Activated T-helper 2 cell treated with anti-CD3 and anti-CD28 coated beads, Interferon-gamma antibody, Interleukin-2, Interleukin-4, amounts not matched to agents 10 μg/mL and 5 μg/mL and 100 μg/mL, durations not matched to agents 14 hours and 24 hours and 36 hours (primary cell): ENCODE measurements at regions not wholly inside any gene's neighbourhood (a gene's known extent, or its start where the extent isn't known, plus 50 kb on each side); places are given as distances from the start of the nearest gene placed in this dataset.
"Not testable (repeated sequence)": the region's sequence is repeated elsewhere in the genome, so short reads cannot be mapped to it uniquely, and the experiment has no call there.

Source experiments
- DNase-seq: peaks from one replicate; pipeline ENCODE4 v3.0.0; 2021; ENCODE audit warnings: low spot score
- H3K27ac Mint-ChIP-seq: one replicate; pipeline ENCODE4 v1.8.0; 2021; ENCODE audit warnings: mixed read lengths
- H3K27me3 Mint-ChIP-seq: one replicate; pipeline ENCODE4 v1.8.0; 2021; ENCODE audit warnings: low read depth, mixed read lengths
- H3K36me3 Mint-ChIP-seq: one replicate; pipeline ENCODE4 v1.8.0; 2021; ENCODE audit warnings: low read depth, mixed read lengths
- H3K4me1 Mint-ChIP-seq: one replicate; pipeline ENCODE4 v1.8.0; 2021; ENCODE audit warnings: low read depth, mixed read lengths
- H3K4me3 Mint-ChIP-seq: one replicate; pipeline ENCODE4 v1.8.0; 2021; ENCODE audit warnings: low read depth, mild to moderate bottlenecking, moderate library complexity, mixed read lengths
- H3K9me3 Mint-ChIP-seq: one replicate; pipeline ENCODE4 v1.8.0; 2021; ENCODE audit warnings: mixed read lengths
- intact Hi-C: fragments of 100-400 bp; cut with micrococcal nuclease; formaldehyde crosslinking; loops from one replicate; pipeline ENCODE4 v1.15.1; 2023

GRCh38 chr13:78913656-78914055 lies 254.7 kb upstream of the OBI1 start:
- no peaks in the 10 kb centered on the region for H3K4me1 Mint-ChIP-seq
- intact Hi-C loops: no loop called here
- no peaks in the 10 kb centered on the region for H3K36me3 Mint-ChIP-seq

GRCh38 chr13:78910147-78910546 lies 251.2 kb upstream of the OBI1 start:
- Mint-ChIP-seq H3K27me3 (no peaks in the 10 kb centered on the region), H3K27ac (no peak overlapping the region), H3K4me1 (no peaks in the 10 kb centered on the region), H3K36me3 (no peaks in the 10 kb centered on the region), H3K4me3 (no peak overlapping the region), H3K9me3 (no peaks in the 10 kb centered on the region)
- DNase-seq: no peak
- intact Hi-C loops: no loop called here

More at GRCh38 chr13:78913656-78914055, 254.7 kb upstream of the OBI1 start:
- H3K27ac Mint-ChIP-seq: no peak overlapping the region
- no peak overlapping the region for H3K4me3 Mint-ChIP-seq
- H3K9me3 Mint-ChIP-seq: no peaks in the 10 kb centered on the region
- DNase-seq: no peak
- no peaks in the 10 kb centered on the region for H3K27me3 Mint-ChIP-seq

- no peaks in the 10 kb centered on the region for H3K9me3 Mint-ChIP-seq
- DNase-seq: no peak
- H3K27me3 Mint-ChIP-seq: no peaks in the 10 kb centered on the region
- no peak overlapping the region for H3K27ac Mint-ChIP-seq
- H3K4me3 Mint-ChIP-seq: no peak overlapping the region
- no peaks in the 10 kb centered on the region for H3K4me1 Mint-ChIP-seq
- intact Hi-C loops: no loop called here
- H3K36me3 Mint-ChIP-seq: no peaks in the 10 kb centered on the region
Measured at GRCh38 chr13:78909276-78909675, 250.3 kb upstream of the OBI1 start.

GRCh38 chr13:78907006-78907405 lies 248.1 kb upstream of the OBI1 start:
- no peak overlapping the region for H3K27ac Mint-ChIP-seq

GRCh38 chr13:78897200-78897599 lies 238.2 kb upstream of the OBI1 start:
- no peaks in the 10 kb centered on the region for H3K36me3 Mint-ChIP-seq
- H3K4me3 Mint-ChIP-seq: no peak overlapping the region
- DNase-seq: no peak
- H3K9me3 Mint-ChIP-seq: no peaks in the 10 kb centered on the region
- H3K4me1 Mint-ChIP-seq: no peaks in the 10 kb centered on the region
- H3K27me3 Mint-ChIP-seq: no peaks in the 10 kb centered on the region
- intact Hi-C loops: no loop called here
- no peak overlapping the region for H3K27ac Mint-ChIP-seq

More at GRCh38 chr13:78907006-78907405, 248.1 kb upstream of the OBI1 start:
- no peaks in the 10 kb centered on the region for H3K9me3 Mint-ChIP-seq
- intact Hi-C loops: no loop called here
- DNase-seq: no peak
- no peaks in the 10 kb centered on the region for H3K27me3 Mint-ChIP-seq
- no peak overlapping the region for H3K4me3 Mint-ChIP-seq
- H3K4me1 Mint-ChIP-seq: no peaks in the 10 kb centered on the region
- no peaks in the 10 kb centered on the region for H3K36me3 Mint-ChIP-seq

- no peaks in the 10 kb centered on the region for H3K4me1 Mint-ChIP-seq
- H3K9me3 Mint-ChIP-seq: no peaks in the 10 kb centered on the region
- no peak overlapping the region for H3K27ac Mint-ChIP-seq
- H3K4me3 Mint-ChIP-seq: no peak overlapping the region
- DNase-seq: no peak
- H3K27me3 Mint-ChIP-seq: no peaks in the 10 kb centered on the region
- no peaks in the 10 kb centered on the region for H3K36me3 Mint-ChIP-seq
- intact Hi-C loops: no loop called here
Measured at GRCh38 chr13:78884571-78884970, 225.6 kb upstream of the OBI1 start.

GRCh38 chr13:78881751-78882150 lies 222.8 kb upstream of the OBI1 start:
- DNase-seq: no peak
- H3K4me3 Mint-ChIP-seq: no peak overlapping the region
- no peak overlapping the region for H3K27ac Mint-ChIP-seq
- H3K4me1 Mint-ChIP-seq: no peaks in the 10 kb centered on the region
- no peaks in the 10 kb centered on the region for H3K36me3 Mint-ChIP-seq
- intact Hi-C loops: no loop called here
- no peaks in the 10 kb centered on the region for H3K27me3 Mint-ChIP-seq
- H3K9me3 Mint-ChIP-seq: no peaks in the 10 kb centered on the region

GRCh38 chr13:78881054-78881453 lies 222.1 kb upstream of the OBI1 start:
- H3K4me3 Mint-ChIP-seq: no peak overlapping the region
- intact Hi-C loops: no loop called here
- no peak for DNase-seq
- no peaks in the 10 kb centered on the region for H3K27me3 Mint-ChIP-seq
- no peaks in the 10 kb centered on the region for H3K4me1 Mint-ChIP-seq
- H3K27ac Mint-ChIP-seq: no peak overlapping the region
- H3K36me3 Mint-ChIP-seq: no peaks in the 10 kb centered on the region
- no peaks in the 10 kb centered on the region for H3K9me3 Mint-ChIP-seq

- no peaks in the 10 kb centered on the region for H3K4me1 Mint-ChIP-seq
- no peak overlapping the region for H3K27ac Mint-ChIP-seq
- intact Hi-C loops: no loop called here
- H3K27me3 Mint-ChIP-seq: no peaks in the 10 kb centered on the region
- no peaks in the 10 kb centered on the region for H3K9me3 Mint-ChIP-seq
- H3K4me3 Mint-ChIP-seq: no peak overlapping the region
- no peak for DNase-seq
- H3K36me3 Mint-ChIP-seq: no peaks in the 10 kb centered on the region
Measured at GRCh38 chr13:78876915-78877549, 218.1 kb upstream of the OBI1 start.

- intact Hi-C loops: no loop called here
- Mint-ChIP-seq H3K27ac (no peak overlapping the region), H3K9me3 (no peaks in the 10 kb centered on the region), H3K4me1 (no peaks in the 10 kb centered on the region), H3K36me3 (no peaks in the 10 kb centered on the region), H3K27me3 (no peaks in the 10 kb centered on the region), H3K4me3 (no peak overlapping the region)
- no peak for DNase-seq
Measured at GRCh38 chr13:78875792-78876580, 217.0 kb upstream of the OBI1 start.

- intact Hi-C loops: no loop called here
- DNase-seq: no peak
- H3K36me3 Mint-ChIP-seq: no peaks in the 10 kb centered on the region
Measured at GRCh38 chr13:78868991-78869390, 210.0 kb upstream of the OBI1 start.

GRCh38 chr13:78867655-78868054 lies 208.7 kb upstream of the OBI1 start:
- DNase-seq: no peak
- H3K9me3 Mint-ChIP-seq: no peaks in the 10 kb centered on the region
- H3K4me3 Mint-ChIP-seq: no peak overlapping the region
- no peaks in the 10 kb centered on the region for H3K27me3 Mint-ChIP-seq
- intact Hi-C loops: no loop called here
- no peak overlapping the region for H3K27ac Mint-ChIP-seq
- no peaks in the 10 kb centered on the region for H3K4me1 Mint-ChIP-seq
- H3K36me3 Mint-ChIP-seq: no peaks in the 10 kb centered on the region

More at GRCh38 chr13:78868991-78869390, 210.0 kb upstream of the OBI1 start:
- H3K4me3 Mint-ChIP-seq: no peak overlapping the region
- H3K27ac Mint-ChIP-seq: no peak overlapping the region
- H3K4me1 Mint-ChIP-seq: no peaks in the 10 kb centered on the region
- H3K27me3 Mint-ChIP-seq: no peaks in the 10 kb centered on the region
- no peaks in the 10 kb centered on the region for H3K9me3 Mint-ChIP-seq

GRCh38 chr13:78866076-78866475 lies 207.1 kb upstream of the OBI1 start:
- DNase-seq, intact Hi-C loops: not testable (repeated sequence)

More at GRCh38 chr13:78866076-78866475, 207.1 kb upstream of the OBI1 start:
- H3K27me3 Mint-ChIP-seq, H3K36me3 Mint-ChIP-seq, H3K9me3 Mint-ChIP-seq, H3K4me3 Mint-ChIP-seq, H3K27ac Mint-ChIP-seq, H3K4me1 Mint-ChIP-seq: not testable (repeated sequence)
